ENCODE measurements at regions not wholly inside any gene's neighbourhood (a gene's known extent, or its start where the extent isn't known, plus 50 kb on each side); places are given as distances from the start of the nearest gene placed in this dataset.

DNA sequence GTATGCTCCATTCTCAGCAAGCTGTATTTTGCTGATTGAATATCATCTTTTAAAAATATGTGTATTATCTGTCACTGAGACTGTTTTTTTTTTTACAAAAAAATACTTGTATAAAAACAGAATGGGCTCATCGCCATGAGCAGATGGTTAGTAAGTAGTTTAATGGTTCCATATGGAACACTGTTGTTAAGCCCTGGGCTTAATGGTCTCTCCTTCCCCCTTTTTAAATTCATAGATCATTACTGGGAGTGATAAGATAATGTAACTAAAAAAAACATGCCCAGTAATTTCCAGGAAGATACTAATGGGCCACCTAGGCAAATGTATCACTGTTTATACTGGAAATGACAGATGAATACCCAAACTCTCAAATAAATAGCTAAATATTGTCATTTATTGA is 95.3 kb upstream of the TPRG1 start:
- H3K27me3 ChIP-seq (ENCODE audit: control insufficient read depth in 5 of 5, insufficient read depth in 4 of 5, low read length in 5 of 5): no peaks in the 10 kb centered on the region
- no peaks in the 10 kb centered on the region for H3K36me3 ChIP-seq (ENCODE audit: control insufficient read depth in 5 of 5, insufficient read depth in 5 of 5, low read length in 5 of 5)
- H3K9me3 ChIP-seq (ENCODE audit: control insufficient read depth in 5 of 5, low read length in 5 of 5): no peaks in the 10 kb centered on the region
- no peak overlapping the region for H3K9ac ChIP-seq (ENCODE audit: low read length in 5 of 5)
- H3K4me3 ChIP-seq (ENCODE audit: low read depth in 1 of 5, low read length in 5 of 5): no peak overlapping the region
- H3K4me1 ChIP-seq (ENCODE audit: control insufficient read depth in 5 of 5, insufficient read depth in 5 of 5, low read length in 5 of 5): no peaks in the 10 kb centered on the region
- H3K27ac ChIP-seq (ENCODE audit: low read depth, low read length): no peak overlapping the region

DNA sequence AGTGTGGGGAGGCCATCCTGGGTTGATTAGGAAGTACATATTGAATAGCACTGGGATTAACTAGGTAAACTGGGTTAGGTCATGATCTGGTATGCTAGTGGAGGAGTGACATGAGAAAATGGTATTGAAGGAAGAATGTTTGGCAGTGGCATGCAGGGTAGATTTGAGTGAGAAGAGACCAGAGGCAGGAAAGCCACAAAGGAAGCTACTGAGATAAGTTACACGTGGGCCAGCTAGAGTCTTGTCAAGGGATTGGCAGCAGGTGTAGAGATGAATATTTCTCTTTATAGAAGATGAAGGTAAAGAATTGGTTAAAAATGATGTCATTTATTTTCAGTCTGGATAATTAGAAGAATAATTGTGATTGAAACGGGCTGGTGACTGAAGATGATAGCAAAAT is 91.0 kb upstream of the TPRG1 start:
- Histone ChIP-seq H3K4me3 (ENCODE audit: low read depth in 1 of 5, low read length in 5 of 5) (no peak overlapping the region), H3K9ac (ENCODE audit: low read length in 5 of 5) (no peak overlapping the region), H3K9me3 (ENCODE audit: control insufficient read depth in 5 of 5, low read length in 5 of 5) (peaks cover 0 to 4% (median 0%) of the 10 kb centered on the region in 5 donors), H3K27me3 (ENCODE audit: control insufficient read depth in 5 of 5, insufficient read depth in 4 of 5, low read length in 5 of 5) (no peaks in the 10 kb centered on the region), H3K27ac (ENCODE audit: low read depth, low read length) (no peak overlapping the region), H3K4me1 (ENCODE audit: control insufficient read depth in 5 of 5, insufficient read depth in 5 of 5, low read length in 5 of 5) (no peaks in the 10 kb centered on the region), H3K36me3 (ENCODE audit: control insufficient read depth in 5 of 5, insufficient read depth in 5 of 5, low read length in 5 of 5) (peaks cover 0 to 5% (median 0%) of the 10 kb centered on the region in 5 donors)

DNA sequence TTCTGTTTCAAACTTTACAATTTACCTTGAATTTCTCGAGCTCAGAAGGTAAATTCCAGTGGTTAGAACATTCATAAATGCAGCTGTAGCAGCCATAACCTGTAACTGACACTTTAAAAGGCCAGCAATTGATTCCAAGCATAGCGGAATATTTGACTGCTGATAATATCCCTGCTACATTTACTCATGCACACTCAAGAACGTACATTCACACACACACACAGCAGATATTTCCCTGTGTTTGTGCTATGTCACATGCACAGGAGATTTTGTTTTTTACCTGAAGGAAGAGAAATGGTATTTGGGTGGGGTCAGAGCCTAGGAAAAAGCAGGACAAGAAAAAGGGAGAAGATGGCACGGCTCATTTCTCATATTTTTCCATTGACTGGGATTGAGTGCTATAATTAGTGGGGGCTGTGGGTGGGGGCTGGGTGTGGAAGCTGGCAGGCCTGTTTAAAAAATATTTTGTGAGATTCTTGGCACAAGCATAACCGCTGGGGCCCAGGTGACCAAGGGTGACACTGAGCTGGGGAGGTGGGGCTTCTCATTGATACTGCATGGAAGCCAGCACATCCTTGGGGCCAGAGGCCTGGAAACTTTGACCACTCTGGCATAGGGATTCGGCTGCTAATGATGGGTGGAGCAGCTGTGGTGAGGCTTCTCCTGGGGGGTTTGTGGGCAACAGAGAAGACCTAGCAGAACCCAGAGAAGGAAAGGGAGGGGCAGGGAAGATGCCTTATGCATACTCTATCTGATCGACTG is 88.9 kb upstream of the TPRG1 start:
- Histone ChIP-seq H3K4me1 (ENCODE audit: control insufficient read depth in 5 of 5, insufficient read depth in 5 of 5, low read length in 5 of 5) (no peaks in the 10 kb centered on the region), H3K4me3 (ENCODE audit: low read depth in 1 of 5, low read length in 5 of 5) (no peak overlapping the region), H3K9ac (ENCODE audit: low read length in 5 of 5) (no peak overlapping the region), H3K9me3 (ENCODE audit: control insufficient read depth in 5 of 5, low read length in 5 of 5) (peaks cover 0 to 4% (median 0%) of the 10 kb centered on the region in 5 donors), H3K36me3 (ENCODE audit: control insufficient read depth in 5 of 5, insufficient read depth in 5 of 5, low read length in 5 of 5) (peaks cover 0 to 5% (median 0%) of the 10 kb centered on the region in 5 donors), H3K27ac (ENCODE audit: low read depth, low read length) (no peak overlapping the region), H3K27me3 (ENCODE audit: control insufficient read depth in 5 of 5, insufficient read depth in 4 of 5, low read length in 5 of 5) (no peaks in the 10 kb centered on the region)

DNA sequence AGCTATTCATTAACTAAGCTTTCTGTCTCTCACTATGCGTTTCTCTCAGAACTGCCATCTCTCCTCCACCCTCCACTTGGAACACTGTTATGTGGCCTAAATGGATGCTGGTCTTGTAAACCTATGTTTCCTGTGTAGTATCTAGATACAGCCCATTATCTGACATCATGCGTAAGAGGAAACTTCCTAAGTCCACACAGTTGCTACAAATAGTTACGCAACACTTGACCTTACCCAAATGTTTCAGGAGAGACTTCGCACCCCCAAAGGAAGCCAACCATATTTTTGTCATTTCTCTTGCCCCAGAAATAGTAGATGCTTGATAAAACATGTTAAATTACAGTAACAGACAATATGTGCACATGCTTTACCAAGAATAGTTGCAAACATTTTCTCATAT is 87.2 kb upstream of the TPRG1 start:
- H3K36me3 ChIP-seq (ENCODE audit: control insufficient read depth in 5 of 5, insufficient read depth in 5 of 5, low read length in 5 of 5): peaks cover 0 to 5% (median 0%) of the 10 kb centered on the region in 5 donors
- H3K27me3 ChIP-seq (ENCODE audit: control insufficient read depth in 5 of 5, insufficient read depth in 4 of 5, low read length in 5 of 5): no peaks in the 10 kb centered on the region
- peaks cover 0 to 4% (median 0%) of the 10 kb centered on the region in 5 donors for H3K9me3 ChIP-seq (ENCODE audit: control insufficient read depth in 5 of 5, low read length in 5 of 5)
- no peak overlapping the region for H3K27ac ChIP-seq (ENCODE audit: low read depth, low read length)
- no peak overlapping the region for H3K9ac ChIP-seq (ENCODE audit: low read length in 5 of 5)
- H3K4me3 ChIP-seq (ENCODE audit: low read depth in 1 of 5, low read length in 5 of 5): no peak overlapping the region
- H3K4me1 ChIP-seq (ENCODE audit: control insufficient read depth in 5 of 5, insufficient read depth in 5 of 5, low read length in 5 of 5): no peaks in the 10 kb centered on the region

DNA sequence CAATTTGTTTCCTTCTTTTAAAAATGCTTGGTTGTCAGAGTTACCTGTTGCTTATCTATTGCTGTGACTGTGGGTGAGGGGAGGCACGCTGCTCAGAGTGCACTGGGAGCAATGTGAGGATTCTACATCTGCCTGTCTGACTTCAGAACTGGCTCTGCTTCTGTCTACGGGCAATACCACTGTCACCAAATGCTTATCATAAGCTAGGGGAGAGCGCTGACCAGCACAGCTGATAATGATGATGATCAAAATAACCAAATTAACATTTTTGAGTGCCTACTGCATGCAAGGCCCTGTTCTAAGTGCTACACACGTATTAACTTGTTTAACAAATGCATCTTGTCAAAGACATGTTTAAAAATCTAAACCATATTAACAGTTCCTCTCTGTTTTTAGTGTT is 79.2 kb upstream of the TPRG1 start:
- H3K9ac ChIP-seq (ENCODE audit: low read length in 5 of 5): no peak overlapping the region
- H3K36me3 ChIP-seq (ENCODE audit: control insufficient read depth in 5 of 5, insufficient read depth in 5 of 5, low read length in 5 of 5): no peaks in the 10 kb centered on the region
- H3K4me3 ChIP-seq (ENCODE audit: low read depth in 1 of 5, low read length in 5 of 5): no peak overlapping the region
- H3K27ac ChIP-seq (ENCODE audit: low read depth, low read length): no peak overlapping the region
- peaks cover 0 to 4% (median 0%) of the 10 kb centered on the region in 5 donors for H3K4me1 ChIP-seq (ENCODE audit: control insufficient read depth in 5 of 5, insufficient read depth in 5 of 5, low read length in 5 of 5)
- no peaks in the 10 kb centered on the region for H3K27me3 ChIP-seq (ENCODE audit: control insufficient read depth in 5 of 5, insufficient read depth in 4 of 5, low read length in 5 of 5)
- no peaks in the 10 kb centered on the region for H3K9me3 ChIP-seq (ENCODE audit: control insufficient read depth in 5 of 5, low read length in 5 of 5)

DNA sequence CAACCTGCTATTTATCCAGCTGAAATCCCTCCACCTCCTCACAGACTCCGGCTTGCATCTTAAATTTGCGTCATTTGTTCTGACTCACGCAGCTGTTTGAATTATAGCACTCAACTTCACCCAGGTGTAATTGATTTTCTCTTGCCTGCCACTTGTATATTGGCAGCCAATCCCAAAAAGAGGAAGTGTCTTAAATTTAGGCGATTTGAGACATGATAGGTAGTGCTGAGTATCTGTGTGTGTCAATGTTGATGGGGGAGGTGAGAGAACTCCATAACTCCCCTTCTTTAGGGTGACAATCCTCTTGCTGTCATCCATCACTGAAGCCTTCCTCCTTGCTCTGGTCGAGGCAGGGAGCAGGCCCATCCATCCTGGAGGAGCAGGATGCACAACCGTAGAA is 77.2 kb upstream of the TPRG1 start:
- peaks cover 5 to 21% (median 15%) of the 10 kb centered on the region in 5 donors for H3K4me1 ChIP-seq (ENCODE audit: control insufficient read depth in 5 of 5, insufficient read depth in 5 of 5, low read length in 5 of 5)
- no peak overlapping the region for H3K4me3 ChIP-seq (ENCODE audit: low read depth in 1 of 5, low read length in 5 of 5)
- no peak overlapping the region for H3K9ac ChIP-seq (ENCODE audit: low read length in 5 of 5)
- H3K27ac ChIP-seq (ENCODE audit: low read depth, low read length): no peak overlapping the region
- no peaks in the 10 kb centered on the region for H3K36me3 ChIP-seq (ENCODE audit: control insufficient read depth in 5 of 5, insufficient read depth in 5 of 5, low read length in 5 of 5)
- no peaks in the 10 kb centered on the region for H3K9me3 ChIP-seq (ENCODE audit: control insufficient read depth in 5 of 5, low read length in 5 of 5)
- H3K27me3 ChIP-seq (ENCODE audit: control insufficient read depth in 5 of 5, insufficient read depth in 4 of 5, low read length in 5 of 5): no peaks in the 10 kb centered on the region

DNA sequence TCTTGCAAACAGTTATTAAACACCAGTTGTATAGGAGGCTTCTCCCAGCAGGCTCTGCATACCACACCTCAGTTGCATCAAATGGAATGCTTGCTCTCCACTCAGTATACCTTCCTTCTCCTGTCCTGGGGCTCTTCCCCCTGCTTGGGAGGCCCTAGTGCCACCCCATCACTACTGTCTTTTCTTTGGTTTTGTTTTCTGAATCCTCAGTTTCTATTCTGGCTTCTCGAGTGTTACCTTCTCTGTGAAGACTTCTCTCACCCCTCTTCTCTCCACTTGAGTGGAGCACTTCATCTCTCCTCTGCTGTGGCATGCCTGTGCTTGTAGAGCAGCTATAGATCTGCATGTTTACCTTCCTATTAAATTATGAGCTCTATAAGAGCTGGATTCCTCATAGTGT is 75.7 kb upstream of the TPRG1 start:
- H3K27me3 ChIP-seq (ENCODE audit: control insufficient read depth in 5 of 5, insufficient read depth in 4 of 5, low read length in 5 of 5): no peaks in the 10 kb centered on the region
- H3K9me3 ChIP-seq (ENCODE audit: control insufficient read depth in 5 of 5, low read length in 5 of 5): no peaks in the 10 kb centered on the region
- H3K4me3 ChIP-seq (ENCODE audit: low read depth in 1 of 5, low read length in 5 of 5): no peak overlapping the region
- H3K9ac ChIP-seq (ENCODE audit: low read length in 5 of 5): no peak overlapping the region
- peaks cover 5 to 36% (median 30%) of the 10 kb centered on the region in 5 donors for H3K4me1 ChIP-seq (ENCODE audit: control insufficient read depth in 5 of 5, insufficient read depth in 5 of 5, low read length in 5 of 5)
- no peak overlapping the region for H3K27ac ChIP-seq (ENCODE audit: low read depth, low read length)
- H3K36me3 ChIP-seq (ENCODE audit: control insufficient read depth in 5 of 5, insufficient read depth in 5 of 5, low read length in 5 of 5): no peaks in the 10 kb centered on the region

DNA sequence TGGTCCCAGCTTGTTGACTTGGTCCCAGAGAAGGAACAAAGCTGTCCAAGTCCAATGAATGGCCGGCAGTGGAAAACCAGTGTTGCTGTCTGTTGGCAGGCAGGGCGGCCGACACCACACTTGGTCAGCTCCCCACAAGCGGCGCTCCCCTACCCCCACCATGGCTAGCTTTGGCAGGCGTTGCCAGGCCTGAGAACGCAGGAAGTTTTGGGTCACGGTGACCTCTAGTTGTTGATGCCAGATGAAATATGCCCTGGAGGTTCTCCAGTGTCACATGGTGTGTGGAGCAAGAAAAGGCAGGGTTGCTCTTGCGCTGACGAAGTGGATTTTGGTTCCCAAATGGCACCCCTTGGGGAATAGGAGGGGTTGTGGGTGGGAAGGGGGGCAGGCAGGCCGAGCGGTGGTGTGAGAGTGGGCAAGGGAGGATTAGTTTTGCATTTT is 72.7 kb upstream of the TPRG1 start:
- H3K27me3 ChIP-seq (ENCODE audit: control insufficient read depth in 5 of 5, insufficient read depth in 4 of 5, low read length in 5 of 5): no peaks in the 10 kb centered on the region
- peak overlapping the region; percentile 93 for H3K27ac ChIP-seq (ENCODE audit: low read depth, low read length)
- peak overlapping the region in 4 of 5 donors; percentile 32 to 69 (median 62) for H3K9ac ChIP-seq (ENCODE audit: low read length in 5 of 5)
- H3K9me3 ChIP-seq (ENCODE audit: control insufficient read depth in 5 of 5, low read length in 5 of 5): no peaks in the 10 kb centered on the region
- no peaks in the 10 kb centered on the region for H3K36me3 ChIP-seq (ENCODE audit: control insufficient read depth in 5 of 5, insufficient read depth in 5 of 5, low read length in 5 of 5)
- peak overlapping the region in 4 of 5 donors; percentile 3 to 46 (median 38) for H3K4me3 ChIP-seq (ENCODE audit: low read depth in 1 of 5, low read length in 5 of 5)
- H3K4me1 ChIP-seq (ENCODE audit: control insufficient read depth in 5 of 5, insufficient read depth in 5 of 5, low read length in 5 of 5): peaks cover 5 to 60% (median 38%) of the 10 kb centered on the region in 5 donors

DNA sequence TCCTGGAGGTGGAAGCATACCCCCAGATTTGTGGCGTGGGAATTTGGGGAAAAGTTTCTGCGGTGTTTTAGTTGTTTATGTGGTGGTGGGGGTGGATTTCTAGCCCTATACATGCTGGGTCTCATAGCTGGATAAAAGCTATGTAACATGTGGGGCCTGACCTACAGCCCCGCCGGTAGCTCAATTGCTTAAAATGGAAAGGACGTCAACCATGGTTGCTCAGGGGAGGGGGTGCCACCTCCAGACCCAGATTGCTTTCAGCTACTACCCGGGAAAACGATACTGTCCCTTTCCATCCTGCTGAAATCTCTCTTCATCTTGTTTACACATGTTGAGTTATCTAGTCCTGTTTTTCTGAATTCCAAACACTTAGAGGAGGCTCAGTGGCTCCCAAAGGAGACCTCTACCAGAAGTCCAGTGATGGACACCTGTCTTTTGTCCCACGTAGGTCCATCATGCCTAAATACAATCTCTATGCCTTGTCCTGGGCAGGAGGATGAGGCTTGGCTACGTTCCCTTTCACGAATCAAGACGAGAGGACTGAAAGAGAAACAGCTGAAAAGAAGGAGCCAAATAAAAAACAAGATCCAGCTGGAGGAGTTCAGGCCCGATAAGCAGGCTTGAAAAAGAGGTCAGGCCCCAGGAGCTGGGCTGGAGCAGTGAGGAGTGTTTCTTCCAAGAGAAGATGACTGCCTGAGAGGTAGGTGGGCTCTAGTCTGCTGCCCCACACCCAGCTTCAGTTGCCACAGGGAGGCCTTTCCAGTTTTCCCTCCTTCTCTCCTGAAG is 72.1 kb upstream of the TPRG1 start:
- Histone ChIP-seq H3K4me3 (ENCODE audit: low read depth in 1 of 5, low read length in 5 of 5) (peak overlapping the region; percentile 7 to 46 (median 32)), H3K27me3 (ENCODE audit: control insufficient read depth in 5 of 5, insufficient read depth in 4 of 5, low read length in 5 of 5) (no peaks in the 10 kb centered on the region), H3K4me1 (ENCODE audit: control insufficient read depth in 5 of 5, insufficient read depth in 5 of 5, low read length in 5 of 5) (peaks cover 5 to 63% (median 38%) of the 10 kb centered on the region in 5 donors), H3K9ac (ENCODE audit: low read length in 5 of 5) (peak overlapping the region in 4 of 5 donors; percentile 32 to 69 (median 62)), H3K36me3 (ENCODE audit: control insufficient read depth in 5 of 5, insufficient read depth in 5 of 5, low read length in 5 of 5) (no peaks in the 10 kb centered on the region), H3K27ac (ENCODE audit: low read depth, low read length) (peak overlapping the region; percentile 93), H3K9me3 (ENCODE audit: control insufficient read depth in 5 of 5, low read length in 5 of 5) (no peaks in the 10 kb centered on the region)

DNA sequence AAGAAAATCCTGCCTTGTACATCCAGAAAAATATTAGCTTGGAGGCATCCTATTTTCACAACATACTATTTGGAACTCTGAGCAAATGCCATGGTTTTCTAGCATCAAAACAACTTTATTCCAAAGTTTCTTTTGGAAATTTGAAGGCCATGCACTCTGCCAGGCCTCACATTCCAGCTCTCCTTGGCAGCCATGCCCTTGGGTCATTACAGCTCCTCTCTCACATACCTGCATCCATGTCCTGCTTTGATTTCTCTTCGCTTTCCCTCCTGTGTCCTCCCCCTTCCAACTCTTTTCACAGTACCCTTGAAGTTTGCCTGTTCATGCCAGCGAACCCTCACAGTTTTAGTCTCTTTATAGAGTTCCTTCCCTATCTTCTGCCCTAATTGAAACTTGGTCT is 70.9 kb upstream of the TPRG1 start:
- H3K27ac ChIP-seq (ENCODE audit: low read depth, low read length): peak overlapping the region; percentile 93

More for the DNA sequence above, 70.9 kb upstream of the TPRG1 start:
- Histone ChIP-seq H3K4me3 (ENCODE audit: low read depth in 1 of 5, low read length in 5 of 5) (no peak overlapping the region), H3K9me3 (ENCODE audit: control insufficient read depth in 5 of 5, low read length in 5 of 5) (no peaks in the 10 kb centered on the region), H3K9ac (ENCODE audit: low read length in 5 of 5) (peak overlapping the region in 1 of 5 donors; percentile 66), H3K36me3 (ENCODE audit: control insufficient read depth in 5 of 5, insufficient read depth in 5 of 5, low read length in 5 of 5) (no peaks in the 10 kb centered on the region), H3K4me1 (ENCODE audit: control insufficient read depth in 5 of 5, insufficient read depth in 5 of 5, low read length in 5 of 5) (peaks cover 5 to 63% (median 38%) of the 10 kb centered on the region in 5 donors), H3K27me3 (ENCODE audit: control insufficient read depth in 5 of 5, insufficient read depth in 4 of 5, low read length in 5 of 5) (no peaks in the 10 kb centered on the region)

All from subcutaneous abdominal adipose tissue (tissue), 5 donors.